ENCODE measurements at regions not wholly inside any gene's neighbourhood (a gene's known extent, or its start where the extent isn't known, plus 50 kb on each side); places are given as distances from the start of the nearest gene placed in this dataset.
A peak's percentile ranks its signal among the peaks of the same experiment; 100 is the strongest.

- in situ Hi-C loops (cut with MboI; ENCODE audit: low pct_unique_long_range_greater_than_20kb, low sequenced_read_pairs) = no loop called here
- DNase-seq = no peak
These were observed 202.9 kb upstream of the NT5C1B start for GRCh38 chr2:18792226-18792629.

- in situ Hi-C loops (cut with MboI; ENCODE audit: low pct_unique_long_range_greater_than_20kb, low sequenced_read_pairs) = no loop called here
- no peak for DNase-seq
These were observed 201.9 kb upstream of the NT5C1B start for GRCh38 chr2:18791172-18791797.

- in situ Hi-C loops (cut with MboI; ENCODE audit: low pct_unique_long_range_greater_than_20kb, low sequenced_read_pairs) = no loop called here
- no peak for DNase-seq
These were observed 201.3 kb upstream of the NT5C1B start for GRCh38 chr2:18790509-18791171.

- DNase-seq = no peak
- in situ Hi-C loops (cut with MboI; ENCODE audit: low pct_unique_long_range_greater_than_20kb, low sequenced_read_pairs) = no loop called here
These were observed 199.2 kb upstream of the NT5C1B start for GRCh38 chr2:18788592-18788991.

GRCh38 chr2:18787726-18788125 is 198.4 kb upstream of the NT5C1B start:
- in situ Hi-C loops (cut with MboI; ENCODE audit: low pct_unique_long_range_greater_than_20kb, low sequenced_read_pairs) = no loop called here
- DNase-seq = no peak

GRCh38 chr2:18784245-18784644 is 194.9 kb upstream of the NT5C1B start:
- in situ Hi-C loops (cut with MboI; ENCODE audit: low pct_unique_long_range_greater_than_20kb, low sequenced_read_pairs) = no loop called here

GRCh38 chr2:18781541-18782280 is 192.3 kb upstream of the NT5C1B start:
- DNase-seq = no peak
- in situ Hi-C loops (cut with MboI; ENCODE audit: low pct_unique_long_range_greater_than_20kb, low sequenced_read_pairs) = no loop called here

More at GRCh38 chr2:18784245-18784644, 194.9 kb upstream of the NT5C1B start:
- DNase-seq = no peak

- in situ Hi-C loops (cut with MboI; ENCODE audit: low pct_unique_long_range_greater_than_20kb, low sequenced_read_pairs) = no loop called here
- no peak for DNase-seq
These were observed 188.0 kb upstream of the NT5C1B start for GRCh38 chr2:18777250-18777812.

- in situ Hi-C loops (cut with MboI; ENCODE audit: low pct_unique_long_range_greater_than_20kb, low sequenced_read_pairs) = no loop called here
- DNase-seq = no peak
These were observed 181.8 kb upstream of the NT5C1B start for GRCh38 chr2:18771212-18771611.

- in situ Hi-C loops (cut with MboI; ENCODE audit: low pct_unique_long_range_greater_than_20kb, low sequenced_read_pairs) = no loop called here
- no peak for DNase-seq
These were observed 174.0 kb upstream of the NT5C1B start for GRCh38 chr2:18763338-18763737.

GRCh38 chr2:18762667-18763066 is 173.3 kb upstream of the NT5C1B start:
- DNase-seq = no peak
- in situ Hi-C loops (cut with MboI; ENCODE audit: low pct_unique_long_range_greater_than_20kb, low sequenced_read_pairs) = no loop called here

- DNase-seq = peak; percentile 8
- in situ Hi-C loops (cut with MboI; ENCODE audit: low pct_unique_long_range_greater_than_20kb, low sequenced_read_pairs) = no loop called here
These were observed 164.9 kb upstream of the NT5C1B start for GRCh38 chr2:18754286-18754685.

- no peak for DNase-seq
- in situ Hi-C loops (cut with MboI; ENCODE audit: low pct_unique_long_range_greater_than_20kb, low sequenced_read_pairs) = no loop called here
These were observed 164.4 kb upstream of the NT5C1B start for GRCh38 chr2:18753722-18754121.

GRCh38 chr2:18752667-18753422 is 163.5 kb upstream of the NT5C1B start:
- DNase-seq = peak; percentile 15
- in situ Hi-C loops (cut with MboI; ENCODE audit: low pct_unique_long_range_greater_than_20kb, low sequenced_read_pairs) = no loop called here

- DNase-seq = no peak
- in situ Hi-C loops (cut with MboI; ENCODE audit: low pct_unique_long_range_greater_than_20kb, low sequenced_read_pairs) = no loop called here
These were observed 162.7 kb upstream of the NT5C1B start for GRCh38 chr2:18752022-18752493.

GRCh38 chr2:18750672-18751554 is 161.5 kb upstream of the NT5C1B start:
- DNase-seq = no peak
- in situ Hi-C loops (cut with MboI; ENCODE audit: low pct_unique_long_range_greater_than_20kb, low sequenced_read_pairs) = no loop called here

- peak; percentile 47 for DNase-seq
- in situ Hi-C loops (cut with MboI; ENCODE audit: low pct_unique_long_range_greater_than_20kb, low sequenced_read_pairs) = no loop called here
These were observed 160.7 kb upstream of the NT5C1B start for GRCh38 chr2:18749912-18750526.

Data from KBM-7 (cell line).